ENCODE measurements at regions not wholly inside any gene's neighbourhood (a gene's known extent, or its start where the extent isn't known, plus 50 kb on each side); places are given as distances from the start of the nearest gene placed in this dataset.

GRCh38 chr9:75823151-75823550 lies 67.3 kb upstream of the PCSK5 start:
- no peak for TF ChIP-seq CTCF (conservative IDR thresholded peaks at IDR 0.05; ENCODE audit: low read depth, low read length)
- no peak overlapping the region for H3K4me3 ChIP-seq (ENCODE audit: low read length)
- no peak for DNase-seq (ENCODE audit: low read depth)

DNA sequence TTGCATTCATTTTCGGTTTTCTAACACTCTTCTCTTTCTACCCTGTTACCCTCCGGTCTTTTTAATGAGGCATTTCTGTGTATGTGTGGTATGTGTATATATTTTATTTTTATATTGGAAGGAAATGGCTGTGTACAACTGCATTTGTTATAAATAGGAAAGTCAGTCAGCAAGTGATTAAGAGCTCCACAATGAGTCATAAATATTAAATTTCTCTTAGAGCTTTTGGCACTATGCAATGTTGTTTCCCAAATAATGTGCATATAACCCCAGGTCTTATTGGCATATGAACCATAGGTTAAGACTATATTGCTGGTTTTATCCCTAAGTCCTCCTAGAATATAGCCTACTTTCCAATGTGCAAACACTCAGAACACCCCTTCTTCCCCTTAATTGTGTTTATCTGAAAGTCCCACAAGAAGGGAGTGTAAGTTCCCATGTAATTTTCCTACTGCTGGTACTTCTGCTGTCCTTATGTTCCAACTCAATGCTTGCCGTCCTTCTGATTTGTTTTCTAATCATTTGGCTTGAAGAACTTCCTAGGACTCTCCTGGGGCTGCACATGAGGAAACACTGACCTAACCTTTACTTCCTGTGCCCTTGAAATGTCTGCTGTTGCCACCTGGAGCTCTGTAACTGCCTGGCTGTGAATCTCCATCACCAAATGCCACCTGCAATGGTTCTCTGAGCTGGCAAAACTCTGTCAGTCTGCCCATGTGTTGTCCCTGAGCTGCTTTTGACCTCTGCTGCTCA lies 65.5 kb upstream of the PCSK5 start:
- TF ChIP-seq CTCF (conservative IDR thresholded peaks at IDR 0.05; ENCODE audit: low read depth, low read length) = no peak
- no peak overlapping the region for H3K4me3 ChIP-seq (ENCODE audit: low read length)
- DNase-seq (ENCODE audit: low read depth) = no peak

- DNase-seq (ENCODE audit: low read depth) = no peak
- no peak overlapping the region for H3K4me3 ChIP-seq (ENCODE audit: low read length)
- no peak for TF ChIP-seq CTCF (conservative IDR thresholded peaks at IDR 0.05; ENCODE audit: low read depth, low read length)
Measured at GRCh38 chr9:75826314-75826713, 64.2 kb upstream of the PCSK5 start.

DNA sequence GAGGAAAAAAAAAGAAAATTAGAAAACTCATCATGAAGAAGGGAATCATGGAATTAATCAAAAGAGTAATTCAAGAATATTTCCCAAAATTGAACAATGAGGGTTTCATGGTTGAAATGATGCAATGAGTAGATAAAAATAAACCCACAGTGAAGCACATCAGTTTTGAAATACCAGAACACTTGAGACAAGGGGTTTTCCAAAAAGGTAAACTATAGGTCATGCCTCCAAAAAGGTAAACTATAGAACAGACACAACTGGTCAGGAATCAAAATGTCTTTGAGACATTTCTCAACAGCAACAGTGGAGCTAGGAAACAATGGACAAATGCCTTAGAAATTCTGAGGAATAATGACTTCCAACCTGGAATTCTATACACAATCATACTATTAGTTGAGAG lies 60.2 kb upstream of the PCSK5 start:
- TF ChIP-seq CTCF (conservative IDR thresholded peaks at IDR 0.05; ENCODE audit: low read depth, low read length) = no peak
- no peak overlapping the region for H3K4me3 ChIP-seq (ENCODE audit: low read length)
- no peak for DNase-seq (ENCODE audit: low read depth)

- no peak overlapping the region for H3K4me3 ChIP-seq (ENCODE audit: low read length)
- no peak for TF ChIP-seq CTCF (conservative IDR thresholded peaks at IDR 0.05; ENCODE audit: low read depth, low read length)
- no peak for DNase-seq (ENCODE audit: low read depth)
Measured at GRCh38 chr9:75833778-75834177, 56.7 kb upstream of the PCSK5 start.

- no peak overlapping the region for H3K4me3 ChIP-seq (ENCODE audit: low read length)
- DNase-seq (ENCODE audit: low read depth) = no peak
- no peak for TF ChIP-seq CTCF (conservative IDR thresholded peaks at IDR 0.05; ENCODE audit: low read depth, low read length)
Measured at GRCh38 chr9:75834878-75835277, 55.6 kb upstream of the PCSK5 start.
